ENCODE measurements at regions not wholly inside any gene's neighbourhood (a gene's known extent, or its start where the extent isn't known, plus 50 kb on each side); places are given as distances from the start of the nearest gene placed in this dataset.

DNA sequence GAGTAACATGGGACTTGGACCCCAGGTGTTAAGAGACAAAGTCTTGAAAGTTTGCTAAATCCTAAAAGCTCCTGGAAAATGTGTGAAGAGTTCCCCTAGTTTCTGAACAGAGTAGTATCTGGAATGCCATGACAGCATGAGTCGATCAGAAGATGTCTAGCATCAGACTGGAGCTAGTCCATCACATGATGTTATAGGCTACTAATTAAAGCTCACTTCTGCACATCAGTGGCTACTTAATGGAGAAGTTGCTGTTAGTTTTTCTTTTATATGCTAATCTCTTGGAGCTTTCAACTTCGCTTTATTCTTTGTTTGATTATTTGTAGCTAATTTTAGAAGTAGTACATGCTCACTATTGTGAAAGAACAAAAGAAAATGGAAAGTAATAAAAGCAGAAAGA, 471.3 kb upstream of the KLF4 start:
- DNase-seq, result no peak
- H3K4me1 ChIP-seq (ENCODE audit: control insufficient read depth in 5 of 5, insufficient read depth in 5 of 5, low read length in 5 of 5), result no peaks in the 10 kb centered on the region
- no peak overlapping the region for H3K9ac ChIP-seq (ENCODE audit: insufficient read depth in 1 of 2, low read length in 2 of 2)
- no peaks in the 10 kb centered on the region for H3K9me3 ChIP-seq (ENCODE audit: control insufficient read depth in 4 of 4, insufficient read depth in 3 of 4, low read length in 3 of 4)
- WGBS, 2 donors, result 74 to 77% methylated on average over 2 of the region's 2 CpGs
- H3K36me3 ChIP-seq (ENCODE audit: control insufficient read depth in 4 of 4, insufficient read depth in 4 of 4, low read length in 4 of 4), result no peaks in the 10 kb centered on the region
- TF ChIP-seq, protein P1, sequence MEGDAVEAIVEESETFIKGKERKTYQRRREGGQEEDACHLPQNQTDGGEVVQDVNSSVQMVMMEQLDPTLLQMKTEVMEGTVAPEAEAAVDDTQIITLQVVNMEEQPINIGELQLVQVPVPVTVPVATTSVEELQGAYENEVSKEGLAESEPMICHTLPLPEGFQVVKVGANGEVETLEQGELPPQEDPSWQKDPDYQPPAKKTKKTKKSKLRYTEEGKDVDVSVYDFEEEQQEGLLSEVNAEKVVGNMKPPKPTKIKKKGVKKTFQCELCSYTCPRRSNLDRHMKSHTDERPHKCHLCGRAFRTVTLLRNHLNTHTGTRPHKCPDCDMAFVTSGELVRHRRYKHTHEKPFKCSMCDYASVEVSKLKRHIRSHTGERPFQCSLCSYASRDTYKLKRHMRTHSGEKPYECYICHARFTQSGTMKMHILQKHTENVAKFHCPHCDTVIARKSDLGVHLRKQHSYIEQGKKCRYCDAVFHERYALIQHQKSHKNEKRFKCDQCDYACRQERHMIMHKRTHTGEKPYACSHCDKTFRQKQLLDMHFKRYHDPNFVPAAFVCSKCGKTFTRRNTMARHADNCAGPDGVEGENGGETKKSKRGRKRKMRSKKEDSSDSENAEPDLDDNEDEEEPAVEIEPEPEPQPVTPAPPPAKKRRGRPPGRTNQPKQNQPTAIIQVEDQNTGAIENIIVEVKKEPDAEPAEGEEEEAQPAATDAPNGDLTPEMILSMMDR (IDR thresholded peaks at IDR 0.05; ENCODE audit: control extremely low read depth, extremely low read depth), result no peak
- no peak overlapping the region for H3K4me3 ChIP-seq
- H3K27me3 ChIP-seq (ENCODE audit: control insufficient read depth in 3 of 3, insufficient read depth in 3 of 3, low read length in 2 of 3), result no peaks in the 10 kb centered on the region
- ATAC-seq (ENCODE audit: insufficient read depth, low FRiP score), result no peak
- no peak overlapping the region for H3K27ac ChIP-seq (ENCODE audit: low read depth in 1 of 2, low read length in 1 of 2)

DNA sequence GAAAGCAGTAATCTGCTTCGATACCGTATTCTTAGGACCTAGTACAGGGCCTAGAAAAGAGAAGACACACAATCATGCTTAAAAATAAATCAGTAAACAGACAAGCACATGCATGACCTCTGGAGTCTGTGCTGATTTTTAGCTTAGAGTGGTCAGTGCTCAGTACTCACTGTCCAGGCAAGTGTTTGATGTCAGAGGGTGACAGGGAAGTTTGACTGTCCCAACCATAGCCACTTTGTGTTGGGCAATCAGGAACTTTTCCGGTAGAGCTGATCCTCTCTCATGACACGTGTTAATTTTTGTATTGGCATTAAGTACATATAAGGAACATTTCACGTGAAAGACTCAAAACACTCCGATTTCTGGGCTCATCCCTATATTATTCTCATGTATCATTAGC, 464.7 kb upstream of the KLF4 start:
- no peak for ATAC-seq (ENCODE audit: insufficient read depth, low FRiP score)
- WGBS, 2 donors, result 58 to 78% methylated on average over 6 of the region's 6 CpGs
- peaks cover 0 to 3% (median 0%) of the 10 kb centered on the region in 4 donors for H3K9me3 ChIP-seq (ENCODE audit: control insufficient read depth in 4 of 4, insufficient read depth in 3 of 4, low read length in 3 of 4)
- DNase-seq, result no peak
- TF ChIP-seq, protein P1 (IDR thresholded peaks at IDR 0.05; ENCODE audit: control extremely low read depth, extremely low read depth), result no peak
- no peaks in the 10 kb centered on the region for H3K4me1 ChIP-seq (ENCODE audit: control insufficient read depth in 5 of 5, insufficient read depth in 5 of 5, low read length in 5 of 5)
- H3K27me3 ChIP-seq (ENCODE audit: control insufficient read depth in 3 of 3, insufficient read depth in 3 of 3, low read length in 2 of 3), result no peaks in the 10 kb centered on the region
- H3K4me3 ChIP-seq, result no peak overlapping the region
- H3K9ac ChIP-seq (ENCODE audit: insufficient read depth in 1 of 2, low read length in 2 of 2), result no peak overlapping the region
- no peak overlapping the region for H3K27ac ChIP-seq (ENCODE audit: low read depth in 1 of 2, low read length in 1 of 2)
- no peaks in the 10 kb centered on the region for H3K36me3 ChIP-seq (ENCODE audit: control insufficient read depth in 4 of 4, insufficient read depth in 4 of 4, low read length in 4 of 4)

DNA sequence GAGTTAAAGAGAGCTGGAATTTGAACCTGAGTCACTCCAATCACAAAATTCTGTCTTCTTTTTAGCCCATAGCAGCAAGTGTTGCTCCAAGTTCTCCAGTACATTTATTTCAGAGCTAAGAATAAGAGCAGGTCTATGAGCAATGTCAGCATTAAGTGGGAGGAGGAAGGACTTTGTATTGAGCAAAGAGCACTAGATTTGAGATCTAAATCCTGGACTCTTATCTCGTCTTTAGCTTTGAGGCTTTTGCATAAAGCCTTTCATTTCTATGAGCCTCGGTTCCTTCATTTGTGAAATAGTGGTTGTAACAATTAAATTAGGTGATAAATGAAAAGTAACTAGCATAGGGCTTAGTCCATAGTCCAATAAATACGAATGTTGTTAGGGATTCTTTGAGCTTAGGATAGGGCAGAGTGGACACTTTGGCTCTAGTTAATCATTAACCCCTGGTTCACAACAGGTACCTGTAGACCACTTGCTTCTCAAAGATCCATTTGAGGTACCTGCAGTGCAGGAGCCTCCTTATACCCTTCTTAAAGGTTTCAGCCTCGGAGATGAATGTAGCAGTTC, 464.1 kb upstream of the KLF4 start:
- no peak for ATAC-seq (ENCODE audit: insufficient read depth, low FRiP score)
- Histone ChIP-seq H3K36me3 (ENCODE audit: control insufficient read depth in 4 of 4, insufficient read depth in 4 of 4, low read length in 4 of 4) (no peaks in the 10 kb centered on the region), H3K9me3 (ENCODE audit: control insufficient read depth in 4 of 4, insufficient read depth in 3 of 4, low read length in 3 of 4) (peaks cover 0 to 3% (median 0%) of the 10 kb centered on the region in 4 donors), H3K27ac (ENCODE audit: low read depth in 1 of 2, low read length in 1 of 2) (no peak overlapping the region), H3K27me3 (ENCODE audit: control insufficient read depth in 3 of 3, insufficient read depth in 3 of 3, low read length in 2 of 3) (no peaks in the 10 kb centered on the region), H3K4me1 (ENCODE audit: control insufficient read depth in 5 of 5, insufficient read depth in 5 of 5, low read length in 5 of 5) (no peaks in the 10 kb centered on the region), H3K9ac (ENCODE audit: insufficient read depth in 1 of 2, low read length in 2 of 2) (no peak overlapping the region), H3K4me3 (no peak overlapping the region)
- 79 to 92% methylated on average over 4 of the region's 4 CpGs for WGBS, 2 donors
- DNase-seq, result no peak
- TF ChIP-seq, protein P1 (IDR thresholded peaks at IDR 0.05; ENCODE audit: control extremely low read depth, extremely low read depth), result no peak

DNA sequence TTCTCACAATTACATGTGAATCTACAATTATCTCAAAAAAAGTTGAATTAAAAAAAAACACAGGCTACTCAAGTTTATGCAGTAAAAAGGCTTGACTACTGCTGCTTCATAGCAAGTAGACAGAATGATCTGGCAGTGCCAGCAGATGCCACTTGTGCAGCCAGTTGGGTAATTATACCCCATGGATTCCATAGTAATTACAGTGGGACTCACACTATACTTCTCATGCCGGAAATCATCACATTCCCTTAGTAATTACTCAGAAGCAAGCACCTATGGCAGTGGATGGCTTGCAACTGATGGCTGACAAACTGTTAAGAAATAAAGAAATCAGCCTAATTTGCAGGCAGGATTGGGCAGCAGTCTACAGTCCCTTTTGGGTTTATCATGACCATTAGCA, 463.2 kb upstream of the KLF4 start:
- ATAC-seq (ENCODE audit: insufficient read depth, low FRiP score) (no peak), DNase-seq (no peak)
- no peaks in the 10 kb centered on the region for H3K4me1 ChIP-seq (ENCODE audit: control insufficient read depth in 5 of 5, insufficient read depth in 5 of 5, low read length in 5 of 5)
- no peak overlapping the region for H3K9ac ChIP-seq (ENCODE audit: insufficient read depth in 1 of 2, low read length in 2 of 2)
- no peaks in the 10 kb centered on the region for H3K27me3 ChIP-seq (ENCODE audit: control insufficient read depth in 3 of 3, insufficient read depth in 3 of 3, low read length in 2 of 3)
- H3K27ac ChIP-seq (ENCODE audit: low read depth in 1 of 2, low read length in 1 of 2), result no peak overlapping the region
- WGBS, 2 donors, result 85 to 92% methylated on average over 1 of the region's 1 CpG
- H3K36me3 ChIP-seq (ENCODE audit: control insufficient read depth in 4 of 4, insufficient read depth in 4 of 4, low read length in 4 of 4), result no peaks in the 10 kb centered on the region
- H3K9me3 ChIP-seq (ENCODE audit: control insufficient read depth in 4 of 4, insufficient read depth in 3 of 4, low read length in 3 of 4), result peaks cover 0 to 3% (median 0%) of the 10 kb centered on the region in 4 donors
- TF ChIP-seq, protein P1 (IDR thresholded peaks at IDR 0.05; ENCODE audit: control extremely low read depth, extremely low read depth), result no peak
- H3K4me3 ChIP-seq, result no peak overlapping the region
